ENCODE measurements at regions not wholly inside any gene's neighbourhood (a gene's known extent, or its start where the extent isn't known, plus 50 kb on each side); places are given as distances from the start of the nearest gene placed in this dataset.

DNA sequence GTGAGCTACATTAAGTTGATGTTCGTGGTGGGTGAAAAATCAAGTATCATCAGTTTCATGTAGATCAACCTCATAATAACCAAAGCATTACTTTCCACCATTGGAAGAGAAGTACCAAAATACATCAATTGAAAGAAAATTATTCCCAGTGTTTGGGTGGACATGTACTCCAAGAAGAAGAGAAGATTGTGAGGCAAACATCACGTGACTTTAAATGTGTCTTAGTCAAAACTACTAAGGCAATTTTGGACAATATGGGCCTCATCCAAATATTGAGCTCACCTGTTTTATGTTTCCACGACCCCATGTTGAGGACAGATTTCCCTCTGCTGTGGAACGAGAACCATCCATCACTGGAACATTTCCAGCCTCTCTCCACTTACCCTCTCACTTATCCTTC, 303.0 kb upstream of the LMCD1 start:
- 70 to 76% methylated on average over 4 of the region's 4 CpGs for WGBS, 2 donors
- Histone ChIP-seq H3K27ac (no peak overlapping the region), H3K36me3 (no peaks in the 10 kb centered on the region), H3K4me1 (no peaks in the 10 kb centered on the region), H3K9me3 (no peaks in the 10 kb centered on the region), H3K4me3 (no peak overlapping the region), H3K27me3 (no peaks in the 10 kb centered on the region)
- intact Hi-C loops (cut with DNase I), result no loop called here
- DNase-seq, result no peak
- TF ChIP-seq, protein P1, sequence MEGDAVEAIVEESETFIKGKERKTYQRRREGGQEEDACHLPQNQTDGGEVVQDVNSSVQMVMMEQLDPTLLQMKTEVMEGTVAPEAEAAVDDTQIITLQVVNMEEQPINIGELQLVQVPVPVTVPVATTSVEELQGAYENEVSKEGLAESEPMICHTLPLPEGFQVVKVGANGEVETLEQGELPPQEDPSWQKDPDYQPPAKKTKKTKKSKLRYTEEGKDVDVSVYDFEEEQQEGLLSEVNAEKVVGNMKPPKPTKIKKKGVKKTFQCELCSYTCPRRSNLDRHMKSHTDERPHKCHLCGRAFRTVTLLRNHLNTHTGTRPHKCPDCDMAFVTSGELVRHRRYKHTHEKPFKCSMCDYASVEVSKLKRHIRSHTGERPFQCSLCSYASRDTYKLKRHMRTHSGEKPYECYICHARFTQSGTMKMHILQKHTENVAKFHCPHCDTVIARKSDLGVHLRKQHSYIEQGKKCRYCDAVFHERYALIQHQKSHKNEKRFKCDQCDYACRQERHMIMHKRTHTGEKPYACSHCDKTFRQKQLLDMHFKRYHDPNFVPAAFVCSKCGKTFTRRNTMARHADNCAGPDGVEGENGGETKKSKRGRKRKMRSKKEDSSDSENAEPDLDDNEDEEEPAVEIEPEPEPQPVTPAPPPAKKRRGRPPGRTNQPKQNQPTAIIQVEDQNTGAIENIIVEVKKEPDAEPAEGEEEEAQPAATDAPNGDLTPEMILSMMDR (IDR thresholded peaks at IDR 0.05), result no peak
- TF ChIP-seq POLR2A (IDR thresholded peaks at IDR 0.05), result no peak

GRCh38 chr3:8200996-8201395, 300.6 kb upstream of the LMCD1 start:
- intact Hi-C loops (cut with DNase I), result no loop called here
- 82 to 83% methylated on average over 3 of the region's 3 CpGs for WGBS, 2 donors

DNA sequence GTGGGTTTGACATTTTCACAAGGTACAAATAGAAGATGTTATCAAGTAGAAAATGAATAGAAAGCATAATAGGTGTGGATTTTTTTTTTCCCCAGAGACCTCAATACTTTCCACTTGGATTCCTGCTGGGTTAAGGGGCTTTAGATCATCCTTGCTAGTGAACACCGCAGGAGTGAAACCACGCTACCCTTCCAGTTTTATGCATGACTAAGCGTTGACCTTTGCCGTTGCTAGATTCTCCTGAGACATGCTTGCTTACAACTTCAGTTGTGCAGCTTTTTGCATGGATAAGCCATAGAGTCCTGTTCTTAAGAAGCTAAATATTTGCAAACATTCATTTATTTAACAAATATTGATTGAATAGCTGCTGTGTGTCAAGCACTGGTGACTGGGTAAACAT, 299.7 kb upstream of the LMCD1 start:
- Histone ChIP-seq H3K27me3 (no peaks in the 10 kb centered on the region), H3K9me3 (no peaks in the 10 kb centered on the region), H3K36me3 (no peaks in the 10 kb centered on the region), H3K4me1 (peaks cover 0 to 28% (median 0%) of the 10 kb centered on the region in 3 donors), H3K27ac (no peak overlapping the region), H3K4me3 (no peak overlapping the region)
- WGBS, 2 donors, result 82 to 86% methylated on average over 4 of the region's 4 CpGs
- TF ChIP-seq, protein P1 (IDR thresholded peaks at IDR 0.05), result no peak
- TF ChIP-seq POLR2A (IDR thresholded peaks at IDR 0.05), result no peak
- no peak for DNase-seq
- intact Hi-C loops (cut with DNase I), result no loop called here

More at GRCh38 chr3:8200996-8201395, 300.6 kb upstream of the LMCD1 start:
- TF ChIP-seq, protein P1 (IDR thresholded peaks at IDR 0.05), result no peak
- no peak for TF ChIP-seq POLR2A (IDR thresholded peaks at IDR 0.05)
- no peaks in the 10 kb centered on the region for H3K36me3 ChIP-seq
- no peak overlapping the region for H3K27ac ChIP-seq
- H3K4me3 ChIP-seq, result no peak overlapping the region
- no peak for DNase-seq
- peaks cover 0 to 20% (median 0%) of the 10 kb centered on the region in 3 donors for H3K4me1 ChIP-seq
- H3K9me3 ChIP-seq, result no peaks in the 10 kb centered on the region
- no peaks in the 10 kb centered on the region for H3K27me3 ChIP-seq

DNA sequence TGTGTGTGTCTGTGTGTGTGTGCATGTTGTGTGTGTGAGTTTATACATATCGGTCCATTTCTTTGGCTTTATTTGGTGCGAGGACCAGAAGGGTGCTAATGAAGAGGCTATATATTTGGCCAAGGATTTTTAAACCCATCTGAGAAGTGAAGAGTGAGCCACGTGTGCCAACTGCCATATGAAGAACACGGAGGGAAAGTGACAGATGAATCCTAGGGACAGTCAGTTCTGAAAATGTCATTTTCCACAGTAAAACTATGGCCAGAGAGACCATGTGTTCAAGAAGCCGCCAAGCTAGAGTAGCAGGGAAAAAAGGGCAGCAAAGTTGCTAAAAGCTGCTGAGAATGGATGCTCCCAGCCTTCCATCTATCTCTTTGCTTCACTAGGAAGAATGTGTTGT, 297.3 kb upstream of the LMCD1 start:
- no peaks in the 10 kb centered on the region for H3K36me3 ChIP-seq
- H3K27me3 ChIP-seq, result no peaks in the 10 kb centered on the region
- H3K9me3 ChIP-seq, result no peaks in the 10 kb centered on the region
- H3K4me1 ChIP-seq, result peaks cover 0 to 28% (median 0%) of the 10 kb centered on the region in 3 donors
- DNase-seq, result no peak
- TF ChIP-seq, protein P1 (IDR thresholded peaks at IDR 0.05), result no peak
- TF ChIP-seq POLR2A (IDR thresholded peaks at IDR 0.05), result no peak
- peak overlapping the region in 2 of 4 donors; percentile 70 to 71 for H3K27ac ChIP-seq
- intact Hi-C loops (cut with DNase I), result no loop called here
- 68% methylated on average over 5 of the region's 5 CpGs for WGBS, 2 donors
- H3K4me3 ChIP-seq, result no peak overlapping the region

DNA sequence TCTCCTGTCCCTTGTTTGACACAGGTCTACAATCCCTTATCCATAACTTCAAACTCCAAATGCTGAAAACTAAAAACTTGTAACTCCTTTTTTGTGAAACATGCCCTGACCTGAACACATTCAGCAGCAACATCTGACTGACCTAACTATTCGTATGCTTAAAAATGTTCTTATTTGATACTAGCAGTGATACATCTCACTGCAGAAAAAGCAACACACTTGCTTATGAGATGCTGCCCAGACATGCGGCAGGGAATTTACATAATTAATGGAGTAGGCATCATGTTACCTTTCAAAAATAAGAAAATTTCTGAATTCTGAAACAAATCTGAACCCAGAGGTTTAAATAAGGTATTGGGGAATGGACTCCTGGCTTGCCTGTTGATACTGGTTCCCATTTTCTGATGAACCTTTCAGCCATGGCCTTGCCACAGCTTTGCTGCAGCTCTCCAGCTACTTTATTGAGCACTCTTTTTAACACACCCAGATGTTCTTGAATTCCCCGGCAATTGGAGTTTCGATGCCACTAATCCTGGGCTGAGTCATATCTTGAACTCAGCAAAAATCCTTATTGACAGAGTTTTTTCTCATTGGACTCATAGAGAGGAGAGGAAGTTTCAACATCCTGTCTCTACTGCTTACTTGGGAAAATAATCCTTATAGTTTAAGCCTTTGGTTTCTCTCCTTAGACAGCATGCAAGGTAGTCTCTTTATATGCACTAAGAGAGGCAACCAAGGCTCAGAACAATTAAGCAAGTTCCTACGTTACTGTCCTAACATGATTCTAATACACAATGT, 296.6 kb upstream of the LMCD1 start:
- Histone ChIP-seq H3K36me3 (no peaks in the 10 kb centered on the region), H3K4me1 (peaks cover 0 to 28% (median 0%) of the 10 kb centered on the region in 3 donors), H3K9me3 (no peaks in the 10 kb centered on the region), H3K4me3 (no peak overlapping the region), H3K27ac (peak overlapping the region in 2 of 4 donors; percentile 70 to 71), H3K27me3 (no peaks in the 10 kb centered on the region)
- intact Hi-C loops (cut with DNase I), result no loop called here
- DNase-seq, result no peak
- TF ChIP-seq, protein P1 (IDR thresholded peaks at IDR 0.05), result no peak
- no peak for TF ChIP-seq POLR2A (IDR thresholded peaks at IDR 0.05)
- WGBS, 2 donors, result 28 to 43% methylated on average over 5 of the region's 5 CpGs
